HEK293T (cell line): ENCODE measurements at regions not wholly inside any gene's neighbourhood (a gene's known extent, or its start where the extent isn't known, plus 50 kb on each side); places are given as distances from the start of the nearest gene placed in this dataset.
"Not testable (repeated sequence)": the region's sequence is repeated elsewhere in the genome, so short reads cannot be mapped to it uniquely, and the experiment has no call there.

Source experiments
- CTCF ChIA-PET: fragments of 350-600 bp; formaldehyde crosslinking; extraction: SDS; loops from one replicate; lab custom pipeline; 2021; ENCODE audit warnings: antibody characterized with exemption, inconsistent platforms; lab: Yijun Ruan, JAX
- POLR2A ChIA-PET: fragments of 350-600 bp; formaldehyde crosslinking; extraction: SDS; loops from one replicate; lab custom pipeline; 2020; ENCODE audit warnings: antibody characterized with exemption, inconsistent platforms; lab: Yijun Ruan, JAX
- DNase-seq: peaks from one replicate; pipeline ENCODE4 v3.0.0; 2012; ENCODE audit warnings: mixed read lengths; ENCODE audit errors: extremely low spot score
- ARNT ChIP-seq: fragments of 450-650 bp; IDR thresholded peaks from 2 replicates; pipeline ENCODE4 v1.6.1; 2017; ENCODE audit warnings: mild to moderate bottlenecking
- BHLHE40 ChIP-seq: fragments of 450-650 bp; IDR thresholded peaks from 2 replicates; pipeline ENCODE4 v1.6.1; 2016; ENCODE audit warnings: mild to moderate bottlenecking, moderate library complexity, borderline replicate concordance
- CTBP1 ChIP-seq: fragments of 450-650 bp; IDR thresholded peaks from 2 replicates; pipeline ENCODE4 v1.6.1; 2016; ENCODE audit warnings: borderline replicate concordance
- ELF4 ChIP-seq: fragments of 450-650 bp; IDR thresholded peaks from 2 replicates; pipeline ENCODE4 v1.6.1; 2017; ENCODE audit warnings: antibody characterized with exemption
- FOXA1 ChIP-seq: fragments of 450-650 bp; IDR thresholded peaks from 2 replicates; pipeline ENCODE4 v1.6.1; 2016; ENCODE audit warnings: mild to moderate bottlenecking
- FOXK2 ChIP-seq: fragments of 450-650 bp; IDR thresholded peaks from 2 replicates; pipeline ENCODE4 v1.6.1; 2016; ENCODE audit warnings: mild to moderate bottlenecking
- FOXM1 ChIP-seq: fragments of 450-650 bp; IDR thresholded peaks from 2 replicates; pipeline ENCODE4 v1.6.1; 2017; ENCODE audit warnings: mild to moderate bottlenecking, borderline replicate concordance
- HDGF ChIP-seq: fragments of 450-650 bp; IDR thresholded peaks from 2 replicates; pipeline ENCODE4 v1.6.1; 2017; ENCODE audit warnings: antibody characterized with exemption, borderline replicate concordance
- L3MBTL2 ChIP-seq: fragments of 450-650 bp; conservative IDR thresholded peaks from 2 replicates; pipeline ENCODE4 v1.6.1; 2016; ENCODE audit warnings: mild to moderate bottlenecking
- LEF1 ChIP-seq: fragments of 450-650 bp; IDR thresholded peaks from 2 replicates; pipeline ENCODE4 v1.6.1; 2017; ENCODE audit warnings: mild to moderate bottlenecking, borderline replicate concordance
- NFRKB ChIP-seq: fragments of 450-650 bp; IDR thresholded peaks from 2 replicates; pipeline ENCODE4 v1.6.1; 2016; ENCODE audit warnings: mild to moderate bottlenecking, moderate library complexity
- SP1 ChIP-seq: fragments of 450-650 bp; IDR thresholded peaks from 2 replicates; pipeline ENCODE4 v1.6.1; 2017
- SUZ12 ChIP-seq: fragments of 450-650 bp; IDR thresholded peaks from 2 replicates; pipeline ENCODE4 v1.6.1; 2016; ENCODE audit warnings: mild to moderate bottlenecking
- TARDBP ChIP-seq: fragments of 450-650 bp; IDR thresholded peaks from 2 replicates; pipeline ENCODE4 v1.6.1; 2016
- ZNF384 ChIP-seq: fragments of 450-650 bp; IDR thresholded peaks from 2 replicates; pipeline ENCODE4 v1.6.1; 2016
- TF ChIP-seq, protein P1 (sequence below): fragments of 450-650 bp; IDR thresholded peaks from 2 replicates; pipeline ENCODE4 v1.6.1; 2016

DNA sequence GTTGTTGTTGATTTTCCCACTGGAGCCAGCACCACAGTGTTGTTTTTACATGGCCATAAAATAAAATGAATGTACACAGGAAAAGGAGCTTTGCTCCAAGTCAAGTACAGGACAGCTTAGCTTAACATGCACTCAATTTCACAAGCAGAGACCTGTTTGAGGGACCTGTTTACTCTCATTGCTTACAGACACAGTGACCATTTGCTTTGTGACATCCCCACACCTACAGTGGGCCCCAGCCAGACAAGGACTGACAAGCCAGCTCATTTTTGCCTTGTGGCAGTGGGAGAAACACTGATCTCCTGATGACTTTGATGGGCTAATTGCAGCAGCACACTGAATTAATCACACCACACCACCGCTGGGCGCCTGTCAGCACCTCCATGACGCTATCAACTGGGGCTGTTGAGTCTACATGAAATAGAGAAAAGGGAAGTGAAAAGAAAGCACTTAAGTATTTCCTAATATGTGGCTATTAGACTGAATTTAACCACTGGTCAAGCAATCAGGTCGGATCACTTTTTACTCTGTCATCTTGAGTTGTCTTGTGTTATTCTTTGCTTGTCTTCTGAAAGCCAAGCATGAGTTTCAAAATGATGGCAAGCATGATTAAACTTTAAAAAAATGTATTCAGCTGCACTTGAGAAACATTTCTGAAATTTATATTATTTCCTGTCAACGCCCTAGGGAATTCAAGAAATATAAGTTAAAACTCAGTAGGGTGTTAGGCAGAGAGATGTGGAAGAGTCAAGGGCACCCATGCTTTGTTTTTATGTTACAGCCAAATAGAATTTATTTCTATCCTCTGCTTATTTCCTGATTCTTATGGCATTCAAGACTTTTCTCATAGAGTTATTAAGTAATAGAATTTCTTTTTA is 557.7 kb downstream of the RAB28 start:
- POLR2A ChIA-PET: no interaction called here
- CTCF ChIA-PET: no interaction called here
- TF ChIP-seq NFRKB: no peak
- no peak for DNase-seq

DNA sequence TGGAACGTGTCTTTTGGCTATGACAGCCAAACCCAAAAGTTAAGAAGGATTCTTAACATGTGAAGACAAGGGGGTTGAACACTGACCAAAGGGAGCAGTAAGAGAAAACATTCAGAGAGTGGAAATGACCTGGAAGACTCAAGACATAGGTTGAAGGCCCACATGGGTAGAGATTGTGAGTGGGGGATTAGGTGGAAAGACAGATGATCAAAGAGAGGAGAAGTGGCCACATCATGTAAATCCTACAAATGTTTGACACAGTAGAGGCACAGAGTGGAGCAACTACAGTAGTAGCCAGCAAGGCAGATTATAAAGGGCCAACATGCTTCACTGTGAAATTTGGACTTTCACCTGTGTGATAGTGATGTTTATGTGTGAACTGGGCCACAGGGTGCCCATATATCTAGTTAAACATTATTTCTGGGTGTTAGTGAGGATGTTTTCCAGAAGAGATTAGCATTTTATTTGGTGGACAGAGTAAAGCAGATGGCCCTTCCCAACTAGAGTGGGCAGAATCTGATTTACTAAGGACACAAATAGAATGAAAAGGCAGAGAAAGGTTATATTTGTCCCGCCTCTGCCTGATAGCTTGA is 559.3 kb downstream of the RAB28 start:
- ChIA-PET POLR2A (no interaction called here), CTCF (no interaction called here)
- TF ChIP-seq FOXM1 (no peak), ELF4 (no peak), NFRKB (no peak), CTBP1 (no peak)
- no peak for DNase-seq

DNA sequence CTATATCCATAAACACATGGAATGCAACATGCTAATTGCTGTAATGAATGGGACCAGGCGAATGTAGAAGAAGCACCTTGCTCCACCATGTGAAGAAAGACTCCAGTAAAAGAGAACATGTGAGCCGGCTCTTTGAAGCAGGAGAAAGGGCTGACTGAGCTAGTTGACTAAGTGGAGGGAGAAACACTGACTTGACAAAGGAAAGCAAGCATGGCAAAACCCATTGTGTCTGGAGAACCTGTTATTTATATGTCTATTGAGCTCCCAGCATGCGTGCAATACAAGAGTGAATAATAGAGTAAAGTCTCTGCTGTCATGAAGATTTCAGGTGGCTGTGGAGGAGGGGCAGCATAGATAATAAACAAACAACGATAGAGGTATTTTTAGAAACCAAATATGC is 559.9 kb downstream of the RAB28 start:
- ChIA-PET CTCF (no interaction called here), POLR2A (no interaction called here)
- no peak for DNase-seq
- TF ChIP-seq ARNT: no peak
- TF ChIP-seq, protein P1, sequence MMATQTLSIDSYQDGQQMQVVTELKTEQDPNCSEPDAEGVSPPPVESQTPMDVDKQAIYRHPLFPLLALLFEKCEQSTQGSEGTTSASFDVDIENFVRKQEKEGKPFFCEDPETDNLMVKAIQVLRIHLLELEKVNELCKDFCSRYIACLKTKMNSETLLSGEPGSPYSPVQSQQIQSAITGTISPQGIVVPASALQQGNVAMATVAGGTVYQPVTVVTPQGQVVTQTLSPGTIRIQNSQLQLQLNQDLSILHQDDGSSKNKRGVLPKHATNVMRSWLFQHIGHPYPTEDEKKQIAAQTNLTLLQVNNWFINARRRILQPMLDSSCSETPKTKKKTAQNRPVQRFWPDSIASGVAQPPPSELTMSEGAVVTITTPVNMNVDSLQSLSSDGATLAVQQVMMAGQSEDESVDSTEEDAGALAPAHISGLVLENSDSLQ: no peak
- TF ChIP-seq FOXK2: no peak
- no peak for TF ChIP-seq HDGF
- TF ChIP-seq FOXA1: no peak
- TF ChIP-seq CTBP1: no peak
- no peak for TF ChIP-seq LEF1
- TF ChIP-seq SP1: no peak
- no peak for TF ChIP-seq BHLHE40
- no peak for TF ChIP-seq FOXM1
- TF ChIP-seq L3MBTL2: no peak
- TF ChIP-seq TARDBP: no peak
- no peak for TF ChIP-seq NFRKB
- TF ChIP-seq SUZ12: no peak
- no peak for TF ChIP-seq ELF4
- no peak for TF ChIP-seq ZNF384

DNA sequence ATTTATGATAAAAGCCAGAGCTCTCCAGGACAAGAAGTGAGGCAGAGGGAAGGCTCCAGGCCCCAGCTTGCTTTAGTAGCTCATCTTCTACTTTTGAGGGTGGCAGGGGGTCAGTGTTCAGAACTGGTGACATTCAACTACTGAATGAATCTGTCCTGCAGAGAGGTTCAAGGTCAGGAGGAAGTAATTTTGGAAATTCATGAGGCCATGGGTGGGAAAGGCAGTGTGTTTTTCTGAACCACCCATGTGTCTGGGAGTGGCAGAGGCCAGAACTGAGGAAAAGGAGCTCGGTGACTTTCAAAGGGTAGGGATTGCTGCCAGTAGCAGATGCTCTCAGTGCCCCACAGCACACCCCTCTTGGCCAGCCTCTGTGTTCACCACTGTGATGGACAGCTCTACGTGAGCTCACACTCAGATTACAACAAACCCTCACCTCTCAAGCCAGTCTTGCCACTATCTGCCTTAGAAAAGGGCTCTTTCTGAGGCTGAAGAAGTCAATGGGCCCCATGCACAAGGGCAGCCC is 571.2 kb downstream of the RAB28 start:
- ChIA-PET POLR2A (no interaction called here), CTCF (no interaction called here)
- TF ChIP-seq ARNT (no peak), SUZ12 (no peak), FOXA1 (no peak), LEF1 (no peak)
- no peak for DNase-seq

DNA sequence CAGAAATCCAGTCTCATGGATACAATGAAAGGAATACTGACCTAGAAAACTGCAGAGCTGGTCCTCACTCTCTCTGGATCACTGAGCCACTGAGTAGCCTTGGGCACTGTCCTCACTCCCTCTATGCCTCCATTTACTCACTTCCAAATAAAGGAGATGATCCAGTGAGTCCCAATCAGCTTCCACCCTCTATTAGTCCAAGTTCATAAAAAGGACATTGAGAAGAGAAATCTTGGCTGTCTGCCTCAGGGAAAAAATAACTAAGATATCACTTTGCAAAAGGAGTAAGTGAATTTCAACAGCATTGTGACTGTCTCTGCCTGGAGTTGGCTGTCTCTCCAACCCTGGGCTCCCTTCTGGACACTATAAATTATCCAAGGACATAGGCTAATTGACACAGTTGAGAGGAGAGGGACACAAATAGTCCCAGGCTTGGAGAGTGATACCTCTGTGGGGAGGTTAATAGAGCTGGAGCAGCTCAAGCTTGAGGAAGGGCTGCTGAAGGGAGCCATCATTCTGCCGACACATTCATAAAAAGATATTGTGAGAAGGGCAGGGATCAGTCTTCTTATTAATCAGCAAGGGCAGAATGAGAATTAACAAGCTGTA is 572.3 kb downstream of the RAB28 start:
- no peak for DNase-seq
- TF ChIP-seq ELF4 (no peak), NFRKB (no peak), FOXM1 (no peak), FOXA1 (no peak), SP1 (no peak), ZNF384 (no peak), HDGF (no peak), TARDBP (no peak), SUZ12 (no peak), LEF1 (no peak)
- ChIA-PET CTCF (no interaction called here), POLR2A (no interaction called here)

DNA sequence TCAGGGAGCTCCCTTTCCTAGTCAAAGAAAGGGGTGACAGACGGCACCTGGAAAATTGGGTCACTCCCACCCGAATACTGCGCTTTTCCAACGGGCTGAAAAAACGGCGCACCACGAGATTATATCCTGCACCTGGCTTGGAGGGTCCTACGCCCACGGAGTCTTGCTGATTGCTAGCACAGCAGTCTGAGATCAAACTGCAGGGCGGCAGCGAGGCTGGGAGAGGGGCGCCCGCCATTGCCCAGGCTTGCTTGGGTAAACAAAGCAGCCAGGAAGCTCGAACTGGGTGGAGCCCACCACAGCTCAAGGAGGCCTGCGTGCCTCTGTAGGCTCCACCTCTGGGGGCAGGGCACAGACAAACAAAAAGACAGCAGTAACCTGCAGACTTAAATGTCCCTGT is 580.5 kb downstream of the RAB28 start:
- DNase-seq, POLR2A ChIA-PET, CTCF ChIA-PET: not testable (repeated sequence)

DNA sequence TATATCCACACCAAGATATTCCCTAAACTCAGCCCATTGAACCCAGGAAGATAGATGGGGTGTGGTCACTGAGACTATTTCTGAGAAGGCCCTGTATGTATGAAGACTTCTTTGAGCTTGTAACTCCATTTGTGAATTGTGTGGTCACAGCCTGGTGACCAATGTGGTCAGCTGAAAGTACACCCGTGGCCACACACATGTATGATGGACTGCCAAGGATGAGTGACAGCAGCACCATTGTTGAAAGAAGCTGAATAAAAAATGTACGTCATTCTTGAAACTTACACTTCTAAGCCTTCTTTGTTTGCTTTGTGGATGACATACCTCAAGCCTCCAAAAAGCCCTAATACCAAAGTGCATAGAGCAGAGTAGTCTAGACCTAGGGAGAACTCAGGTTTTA is 581.4 kb downstream of the RAB28 start:
- POLR2A ChIA-PET: no interaction called here
- TF ChIP-seq FOXK2 (no peak), L3MBTL2 (no peak), BHLHE40 (no peak), TARDBP (no peak), HDGF (no peak), CTBP1 (no peak), ELF4 (no peak), LEF1 (no peak), SUZ12 (no peak), SP1 (no peak)
- TF ChIP-seq, protein P1: no peak
- CTCF ChIA-PET: no interaction called here
- DNase-seq: no peak
